Neural cell (in vitro differentiated cells): ENCODE measurements at regions not wholly inside any gene's neighbourhood (a gene's known extent, or its start where the extent isn't known, plus 50 kb on each side); places are given as distances from the start of the nearest gene placed in this dataset.

ENCODE experiments used
- H2AFZ ChIP-seq: fragments of 200-600, 300-800 bp; sonication (generic), shearing (Covaris generic); 2 replicates; pipeline ENCODE4 v1.6.0; 2014; ENCODE audit warnings: low read depth, mild to moderate bottlenecking, antibody characterized with exemption, low read length, moderate library complexity
- H3F3A ChIP-seq: fragments of 200-600 bp; shearing (Covaris generic); 2 replicates; pipeline ENCODE4 v1.6.1; 2016; ENCODE audit warnings: mild to moderate bottlenecking, moderate library complexity, mixed read lengths, antibody characterized with exemption, low read length; ENCODE audit not compliant: insufficient read depth, poor library complexity, severe bottlenecking
- H3K27ac ChIP-seq: fragments of 200-600, 300-800 bp; sonication (generic), shearing (Covaris generic); 2 replicates; pipeline ENCODE4 v1.5.1; 2014; ENCODE audit warnings: mild to moderate bottlenecking, low read length, moderate library complexity
- H3K27me3 ChIP-seq: fragments of 300-800, 200-600 bp; sonication (generic), shearing (Covaris generic); 2 replicates; pipeline ENCODE4 v1.6.0; 2014; ENCODE audit warnings: mild to moderate bottlenecking, low read depth, low read length, moderate library complexity; ENCODE audit not compliant: insufficient read depth
- H3K36me3 ChIP-seq: fragments of 300-800, 200-600 bp; sonication (generic), shearing (Covaris generic); 2 replicates; pipeline ENCODE4 v1.5.1; 2014; ENCODE audit warnings: mild to moderate bottlenecking, antibody characterized with exemption, low read length, moderate library complexity; ENCODE audit not compliant: insufficient read depth
- H3K4me2 ChIP-seq: fragments of 300-800, 200-600 bp; sonication (generic), shearing (Covaris generic); 2 replicates; pipeline ENCODE4 v1.6.0; 2014; ENCODE audit warnings: mild to moderate bottlenecking, low read length
- H3K4me3 ChIP-seq: fragments of 300-800, 200-600 bp; sonication (generic), shearing (Covaris generic); 2 replicates; pipeline ENCODE4 v1.5.1; 2014; ENCODE audit warnings: mild to moderate bottlenecking, low read length, moderate library complexity
- H3K79me2 ChIP-seq: fragments of 200-600 bp; shearing (Covaris generic); replicated peaks from 2 replicates; pipeline ENCODE4 v1.6.0; 2014; ENCODE audit warnings: mild to moderate bottlenecking, low read length, moderate library complexity; ENCODE audit not compliant: insufficient read depth
- H3K9ac ChIP-seq: fragments of 300-800, 200-600 bp; sonication (generic), shearing (Covaris generic); 2 replicates; pipeline ENCODE4 v1.6.1; 2016; ENCODE audit warnings: mild to moderate bottlenecking, low read length, mixed read lengths
- H3K9me2 ChIP-seq: fragments of 200-600 bp; shearing (Covaris generic); 2 replicates; pipeline ENCODE4 v1.6.1; 2016; ENCODE audit warnings: mild to moderate bottlenecking, low read length, mixed read lengths; ENCODE audit not compliant: insufficient read depth
- H3K9me3 ChIP-seq: fragments of 200-600, 300-800 bp; sonication (generic), shearing (Covaris generic); 2 replicates; pipeline ENCODE4 v1.6.1; 2016; ENCODE audit warnings: mild to moderate bottlenecking, mixed run types, low read length, moderate library complexity, mixed read lengths
- H4K20me1 ChIP-seq: fragments of 200-600 bp; shearing (Covaris generic); 2 replicates; pipeline ENCODE4 v1.6.1; 2016; ENCODE audit warnings: mild to moderate bottlenecking, mixed run types; ENCODE audit not compliant: insufficient read depth
- EP300 ChIP-seq: fragments of 450-650 bp; conservative IDR thresholded peaks from 2 replicates; pipeline ENCODE4 v1.6.1; 2014; ENCODE audit warnings: antibody characterized with exemption, mild to moderate bottlenecking, moderate library complexity; ENCODE audit not compliant: poor library complexity, severe bottlenecking
- EZH2 ChIP-seq: fragments of 200-600, 300-800 bp; shearing (Covaris generic), sonication (generic); IDR thresholded peaks from 2 replicates; pipeline ENCODE4 v1.6.1; 2014; ENCODE audit warnings: antibody characterized with exemption, low read length, borderline replicate concordance, mild to moderate bottlenecking; ENCODE audit not compliant: insufficient read depth, poor library complexity, severe bottlenecking
- MXI1 ChIP-seq: fragments of 450-650 bp; conservative IDR thresholded peaks from 2 replicates; pipeline ENCODE4 v1.6.1; 2014; ENCODE audit warnings: antibody characterized with exemption, mild to moderate bottlenecking; ENCODE audit not compliant: poor library complexity, severe bottlenecking
- POLR2AphosphoS5 ChIP-seq: IDR thresholded peaks from 2 replicates; pipeline ENCODE4 v1.6.1; 2012
- RAD21 ChIP-seq: fragments of 450-650 bp; conservative IDR thresholded peaks from 2 replicates; pipeline ENCODE4 v1.6.1; 2014; ENCODE audit warnings: antibody characterized with exemption, mild to moderate bottlenecking, moderate library complexity
- SMC3 ChIP-seq: fragments of 450-650 bp; conservative IDR thresholded peaks from 2 replicates; pipeline ENCODE4 v1.6.1; 2014; ENCODE audit warnings: antibody characterized with exemption, mild to moderate bottlenecking, moderate library complexity; ENCODE audit not compliant: poor library complexity
- TAF1 ChIP-seq: IDR thresholded peaks from 2 replicates; pipeline ENCODE4 v1.6.1; 2012; ENCODE audit warnings: low read depth
- TF ChIP-seq, protein P1 (sequence below): fragments of 450-650 bp; IDR thresholded peaks from 2 replicates; pipeline ENCODE4 v1.5.1; 2014; ENCODE audit warnings: antibody characterized with exemption, mild to moderate bottlenecking, moderate library complexity; ENCODE audit not compliant: poor library complexity, severe bottlenecking
- TF ChIP-seq, protein P2 (sequence below): IDR thresholded peaks from 2 replicates; pipeline ENCODE4 v1.6.1; 2012; ENCODE audit warnings: borderline replicate concordance

DNA sequence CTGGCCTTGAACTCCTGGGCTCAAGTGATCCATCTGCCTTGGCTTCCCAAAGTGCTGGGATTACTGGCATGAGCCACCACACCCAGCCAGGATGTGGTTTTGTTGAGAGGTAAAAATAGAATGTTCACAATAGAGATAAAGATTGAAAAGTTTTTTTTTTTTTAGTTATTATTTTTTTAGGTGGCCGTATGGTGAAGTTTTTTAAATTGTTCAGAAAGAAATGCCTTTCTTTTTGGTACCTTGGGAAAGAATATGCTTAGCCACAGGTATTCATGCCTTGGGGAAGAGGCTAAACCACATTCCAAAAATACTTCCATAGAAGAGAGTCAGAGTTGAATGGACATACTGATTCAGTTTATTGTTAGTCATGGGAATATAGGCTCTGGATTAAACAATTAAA is 143.4 kb downstream of the C11orf91 start:
- Histone ChIP-seq H3K27ac (no peak overlapping the region), H3K4me3 (no peak overlapping the region), H3K36me3 (peaks cover 23% of the 10 kb centered on the region), H3K9ac (no peak overlapping the region), H3F3A (no peaks in the 10 kb centered on the region), H3K9me2 (no peaks in the 10 kb centered on the region), H3K9me3 (no peaks in the 10 kb centered on the region), H3K4me2 (no peak overlapping the region), H4K20me1 (no peaks in the 10 kb centered on the region), H3K27me3 (no peaks in the 10 kb centered on the region), H3K79me2 (no peaks in the 10 kb centered on the region), H2AFZ (no peak overlapping the region)
- TF ChIP-seq RAD21 (no peak), MXI1 (no peak), POLR2AphosphoS5 (no peak), SMC3 (no peak), EZH2 (no peak)

DNA sequence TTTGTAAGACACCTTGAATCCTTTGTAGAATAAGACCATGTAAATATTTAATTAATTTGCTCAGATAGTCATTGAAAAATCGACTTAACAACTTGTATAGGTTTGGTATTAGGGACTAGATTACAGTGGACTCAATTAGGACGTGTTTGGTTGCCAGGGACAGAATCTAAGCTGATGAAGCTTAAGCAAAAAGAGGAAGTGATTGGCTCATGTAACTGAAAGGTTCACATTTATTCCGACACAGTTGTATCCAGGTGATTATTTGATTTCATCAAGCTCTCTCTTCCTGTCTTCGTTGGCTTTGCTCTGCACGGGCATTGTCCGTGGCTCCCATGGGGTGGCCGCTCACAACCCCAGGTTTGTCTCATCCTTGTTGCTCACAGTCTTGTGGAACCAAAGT is 146.4 kb downstream of the C11orf91 start:
- no peak overlapping the region for H3K4me3 ChIP-seq
- no peak for TF ChIP-seq EP300
- no peak for TF ChIP-seq TAF1
- TF ChIP-seq EZH2 = no peak
- no peak for TF ChIP-seq MXI1
- TF ChIP-seq, protein P1, sequence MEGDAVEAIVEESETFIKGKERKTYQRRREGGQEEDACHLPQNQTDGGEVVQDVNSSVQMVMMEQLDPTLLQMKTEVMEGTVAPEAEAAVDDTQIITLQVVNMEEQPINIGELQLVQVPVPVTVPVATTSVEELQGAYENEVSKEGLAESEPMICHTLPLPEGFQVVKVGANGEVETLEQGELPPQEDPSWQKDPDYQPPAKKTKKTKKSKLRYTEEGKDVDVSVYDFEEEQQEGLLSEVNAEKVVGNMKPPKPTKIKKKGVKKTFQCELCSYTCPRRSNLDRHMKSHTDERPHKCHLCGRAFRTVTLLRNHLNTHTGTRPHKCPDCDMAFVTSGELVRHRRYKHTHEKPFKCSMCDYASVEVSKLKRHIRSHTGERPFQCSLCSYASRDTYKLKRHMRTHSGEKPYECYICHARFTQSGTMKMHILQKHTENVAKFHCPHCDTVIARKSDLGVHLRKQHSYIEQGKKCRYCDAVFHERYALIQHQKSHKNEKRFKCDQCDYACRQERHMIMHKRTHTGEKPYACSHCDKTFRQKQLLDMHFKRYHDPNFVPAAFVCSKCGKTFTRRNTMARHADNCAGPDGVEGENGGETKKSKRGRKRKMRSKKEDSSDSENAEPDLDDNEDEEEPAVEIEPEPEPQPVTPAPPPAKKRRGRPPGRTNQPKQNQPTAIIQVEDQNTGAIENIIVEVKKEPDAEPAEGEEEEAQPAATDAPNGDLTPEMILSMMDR = no peak
- TF ChIP-seq RAD21 = no peak
- no peak for TF ChIP-seq SMC3
- TF ChIP-seq POLR2AphosphoS5 = no peak
- TF ChIP-seq, protein P2, sequence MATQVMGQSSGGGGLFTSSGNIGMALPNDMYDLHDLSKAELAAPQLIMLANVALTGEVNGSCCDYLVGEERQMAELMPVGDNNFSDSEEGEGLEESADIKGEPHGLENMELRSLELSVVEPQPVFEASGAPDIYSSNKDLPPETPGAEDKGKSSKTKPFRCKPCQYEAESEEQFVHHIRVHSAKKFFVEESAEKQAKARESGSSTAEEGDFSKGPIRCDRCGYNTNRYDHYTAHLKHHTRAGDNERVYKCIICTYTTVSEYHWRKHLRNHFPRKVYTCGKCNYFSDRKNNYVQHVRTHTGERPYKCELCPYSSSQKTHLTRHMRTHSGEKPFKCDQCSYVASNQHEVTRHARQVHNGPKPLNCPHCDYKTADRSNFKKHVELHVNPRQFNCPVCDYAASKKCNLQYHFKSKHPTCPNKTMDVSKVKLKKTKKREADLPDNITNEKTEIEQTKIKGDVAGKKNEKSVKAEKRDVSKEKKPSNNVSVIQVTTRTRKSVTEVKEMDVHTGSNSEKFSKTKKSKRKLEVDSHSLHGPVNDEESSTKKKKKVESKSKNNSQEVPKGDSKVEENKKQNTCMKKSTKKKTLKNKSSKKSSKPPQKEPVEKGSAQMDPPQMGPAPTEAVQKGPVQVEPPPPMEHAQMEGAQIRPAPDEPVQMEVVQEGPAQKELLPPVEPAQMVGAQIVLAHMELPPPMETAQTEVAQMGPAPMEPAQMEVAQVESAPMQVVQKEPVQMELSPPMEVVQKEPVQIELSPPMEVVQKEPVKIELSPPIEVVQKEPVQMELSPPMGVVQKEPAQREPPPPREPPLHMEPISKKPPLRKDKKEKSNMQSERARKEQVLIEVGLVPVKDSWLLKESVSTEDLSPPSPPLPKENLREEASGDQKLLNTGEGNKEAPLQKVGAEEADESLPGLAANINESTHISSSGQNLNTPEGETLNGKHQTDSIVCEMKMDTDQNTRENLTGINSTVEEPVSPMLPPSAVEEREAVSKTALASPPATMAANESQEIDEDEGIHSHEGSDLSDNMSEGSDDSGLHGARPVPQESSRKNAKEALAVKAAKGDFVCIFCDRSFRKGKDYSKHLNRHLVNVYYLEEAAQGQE = no peak
- H3F3A ChIP-seq = no peaks in the 10 kb centered on the region
- H3K4me2 ChIP-seq = no peak overlapping the region
- no peaks in the 10 kb centered on the region for H3K79me2 ChIP-seq
- H2AFZ ChIP-seq = no peak overlapping the region
- no peak overlapping the region for H3K27ac ChIP-seq
- peaks cover 19% of the 10 kb centered on the region for H3K36me3 ChIP-seq
- H3K9me2 ChIP-seq = no peaks in the 10 kb centered on the region
- H3K27me3 ChIP-seq = no peaks in the 10 kb centered on the region
- no peaks in the 10 kb centered on the region for H4K20me1 ChIP-seq
- no peaks in the 10 kb centered on the region for H3K9me3 ChIP-seq
- H3K9ac ChIP-seq = no peak overlapping the region

DNA sequence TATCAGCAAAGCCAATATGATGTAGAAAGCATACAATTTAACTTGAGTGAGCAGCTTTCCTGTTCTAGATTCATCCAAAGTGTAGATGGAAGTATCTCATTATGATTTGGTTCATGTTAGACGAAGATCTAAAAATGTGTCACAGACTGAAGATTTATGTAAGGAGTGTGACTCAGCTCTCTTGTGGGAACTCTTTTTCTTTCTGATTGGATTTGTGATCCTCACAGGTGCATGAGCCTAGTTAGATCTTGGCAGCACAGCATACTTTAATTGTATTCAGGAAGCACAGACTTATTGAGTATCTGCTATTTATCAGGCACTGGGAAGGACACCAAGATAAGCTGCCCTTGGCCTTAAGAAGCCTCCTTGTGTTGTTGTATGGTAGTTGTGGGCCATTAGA is 147.1 kb downstream of the C11orf91 start:
- Histone ChIP-seq H3K36me3 (peaks cover 19% of the 10 kb centered on the region), H3K4me3 (no peak overlapping the region), H3K27me3 (no peaks in the 10 kb centered on the region), H3K9me3 (no peaks in the 10 kb centered on the region), H3K79me2 (no peaks in the 10 kb centered on the region), H3F3A (no peaks in the 10 kb centered on the region), H3K9me2 (no peaks in the 10 kb centered on the region), H3K27ac (no peak overlapping the region), H3K9ac (no peak overlapping the region), H2AFZ (no peak overlapping the region), H3K4me2 (no peak overlapping the region), H4K20me1 (no peaks in the 10 kb centered on the region)
- TF ChIP-seq EP300 = no peak
- no peak for TF ChIP-seq POLR2AphosphoS5
- no peak for TF ChIP-seq TAF1
- no peak for TF ChIP-seq EZH2
- no peak for TF ChIP-seq MXI1
- TF ChIP-seq SMC3 = no peak
- no peak for TF ChIP-seq RAD21
- TF ChIP-seq, protein P2 = no peak
- TF ChIP-seq, protein P1 = no peak
